GM13976 (cell line): ENCODE measurements at regions not wholly inside any gene's neighbourhood (a gene's known extent, or its start where the extent isn't known, plus 50 kb on each side); places are given as distances from the start of the nearest gene placed in this dataset.

ENCODE experiments used
- DNase-seq: peaks from one replicate; pipeline ENCODE4 v3.0.0; 2012; ENCODE audit warnings: low spot score
- in situ Hi-C: fragments of 300-500 bp; cut with MboI; formaldehyde crosslinking; loops from one replicate; pipeline ENCODE4 v1.12.0; 2022; ENCODE audit warnings: low sequenced_read_pairs, mixed read lengths, inconsistent platforms; ENCODE audit not compliant: unreplicated experiment
- TF ChIP-seq, protein P1 (sequence below): IDR thresholded peaks from 2 replicates; pipeline ENCODE4 v1.5.1; 2012; ENCODE audit warnings: borderline replicate concordance, mild to moderate bottlenecking; ENCODE audit not compliant: insufficient read depth; ENCODE audit errors: extremely low read depth, missing control alignments, control extremely low read depth

- in situ Hi-C loops: no loop called here
- no peak for DNase-seq
- TF ChIP-seq, protein P1, sequence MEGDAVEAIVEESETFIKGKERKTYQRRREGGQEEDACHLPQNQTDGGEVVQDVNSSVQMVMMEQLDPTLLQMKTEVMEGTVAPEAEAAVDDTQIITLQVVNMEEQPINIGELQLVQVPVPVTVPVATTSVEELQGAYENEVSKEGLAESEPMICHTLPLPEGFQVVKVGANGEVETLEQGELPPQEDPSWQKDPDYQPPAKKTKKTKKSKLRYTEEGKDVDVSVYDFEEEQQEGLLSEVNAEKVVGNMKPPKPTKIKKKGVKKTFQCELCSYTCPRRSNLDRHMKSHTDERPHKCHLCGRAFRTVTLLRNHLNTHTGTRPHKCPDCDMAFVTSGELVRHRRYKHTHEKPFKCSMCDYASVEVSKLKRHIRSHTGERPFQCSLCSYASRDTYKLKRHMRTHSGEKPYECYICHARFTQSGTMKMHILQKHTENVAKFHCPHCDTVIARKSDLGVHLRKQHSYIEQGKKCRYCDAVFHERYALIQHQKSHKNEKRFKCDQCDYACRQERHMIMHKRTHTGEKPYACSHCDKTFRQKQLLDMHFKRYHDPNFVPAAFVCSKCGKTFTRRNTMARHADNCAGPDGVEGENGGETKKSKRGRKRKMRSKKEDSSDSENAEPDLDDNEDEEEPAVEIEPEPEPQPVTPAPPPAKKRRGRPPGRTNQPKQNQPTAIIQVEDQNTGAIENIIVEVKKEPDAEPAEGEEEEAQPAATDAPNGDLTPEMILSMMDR: no peak
Observed at GRCh38 chr1:14362331-14362730, 236.2 kb upstream of the KAZN start.

DNA sequence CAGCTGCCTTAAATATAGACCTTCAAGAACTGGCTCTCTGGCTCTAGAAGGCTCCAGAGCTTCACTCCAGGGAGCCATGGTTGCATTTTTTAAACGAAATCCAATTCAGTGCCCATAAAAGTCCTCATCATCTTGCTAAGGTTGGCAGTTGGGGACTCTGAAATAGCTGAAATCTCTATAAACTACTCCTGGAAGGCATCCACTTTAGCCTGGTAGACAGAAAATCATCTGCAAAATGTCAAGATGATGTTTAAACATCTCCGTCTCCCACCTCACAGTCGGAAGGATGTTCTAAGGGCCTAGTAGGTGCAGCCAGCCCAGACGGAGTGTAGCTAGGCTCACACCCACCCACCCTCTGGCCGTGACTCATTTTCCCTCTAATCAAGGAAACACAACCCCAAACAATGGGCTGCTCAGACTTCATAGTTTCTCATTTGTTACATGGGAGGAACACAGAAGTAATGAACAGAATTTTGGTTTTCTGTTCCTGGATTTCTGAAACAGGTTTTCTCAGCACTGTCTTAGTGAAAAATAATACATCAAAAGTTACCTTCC, 235.4 kb upstream of the KAZN start:
- no peak for DNase-seq
- in situ Hi-C loops: no loop called here
- TF ChIP-seq, protein P1: no peak

- no peak for DNase-seq
- in situ Hi-C loops: no loop called here
- TF ChIP-seq, protein P1: no peak
Observed at GRCh38 chr1:14363707-14364413, 234.6 kb upstream of the KAZN start.

DNA sequence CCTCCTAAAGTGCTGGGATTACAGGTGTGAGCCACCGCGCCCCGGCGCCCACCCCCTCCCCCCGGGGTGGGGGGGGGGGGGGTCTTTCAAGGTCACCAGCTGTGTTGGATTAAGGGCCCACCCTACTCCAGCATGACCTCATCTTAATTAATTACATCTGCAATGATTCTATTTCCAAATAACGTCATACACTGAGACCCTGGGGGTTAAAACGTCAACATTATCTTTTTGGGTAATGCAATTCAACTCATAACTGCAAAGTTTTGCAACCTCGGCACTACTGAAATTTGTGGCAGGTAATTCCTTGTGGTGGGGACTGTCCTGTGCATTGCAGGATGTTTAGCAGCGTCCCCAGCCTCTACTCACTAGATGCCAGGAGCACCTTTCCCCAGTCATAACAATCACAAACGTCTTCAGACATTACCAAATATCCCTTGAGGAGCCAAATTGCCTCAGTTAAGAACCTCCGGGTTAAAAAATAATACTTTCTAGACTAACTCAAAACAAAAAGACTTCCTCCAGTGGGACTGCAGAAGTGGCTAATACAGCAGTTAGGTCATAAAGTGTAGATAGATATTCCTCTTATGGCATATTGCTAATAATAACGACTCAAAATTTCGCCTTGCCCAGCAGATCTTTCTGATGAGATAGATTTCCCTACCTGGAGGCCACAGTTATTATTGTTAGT, 233.0 kb upstream of the KAZN start:
- in situ Hi-C loops: no loop called here
- DNase-seq: no peak
- TF ChIP-seq, protein P1: no peak

DNA sequence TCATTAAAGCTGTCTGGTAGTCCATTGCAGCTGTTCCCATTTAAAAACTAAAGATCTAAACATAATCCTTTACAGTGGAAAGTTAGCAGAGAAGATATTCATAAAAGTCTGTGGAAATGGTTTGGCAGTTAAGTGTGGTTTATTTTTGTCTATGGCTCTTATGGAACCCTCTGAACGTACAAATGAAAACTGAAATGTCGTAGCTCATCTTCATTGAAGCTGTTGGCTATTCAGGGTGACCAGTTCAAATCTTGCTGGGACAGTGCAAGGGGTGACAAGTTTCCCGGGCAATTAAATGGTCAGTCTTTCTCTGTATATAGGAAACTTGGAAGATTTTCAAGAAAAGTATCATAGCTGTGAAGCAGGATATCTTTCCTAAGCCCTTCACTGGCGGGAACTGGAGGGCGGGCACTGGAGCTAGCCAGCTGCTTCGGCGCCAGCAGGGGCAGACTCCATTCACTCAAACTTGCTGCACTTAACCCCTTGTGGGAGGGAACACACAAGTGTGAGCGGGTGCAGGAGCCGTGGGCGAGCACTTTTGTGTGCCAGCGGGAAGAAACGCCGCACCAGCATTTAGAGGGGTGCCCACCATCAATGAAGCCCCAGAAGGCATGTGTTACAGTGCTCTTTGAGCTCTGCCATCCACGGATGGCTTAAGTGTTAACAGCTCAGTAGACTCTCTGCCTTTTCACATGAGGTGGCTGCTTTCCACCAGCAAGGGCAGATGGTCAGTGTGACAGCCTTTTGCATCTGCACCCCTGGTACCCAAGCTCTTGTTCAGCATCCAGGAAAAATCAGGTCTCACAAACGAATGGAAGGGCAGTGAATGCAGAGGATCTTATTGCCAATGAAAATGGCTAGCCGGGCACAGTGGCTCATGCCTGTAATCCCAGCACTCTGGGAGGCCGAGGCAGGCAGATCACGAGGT, 232.1 kb upstream of the KAZN start:
- DNase-seq: no peak
- in situ Hi-C loops: no loop called here
- TF ChIP-seq, protein P1: no peak

DNA sequence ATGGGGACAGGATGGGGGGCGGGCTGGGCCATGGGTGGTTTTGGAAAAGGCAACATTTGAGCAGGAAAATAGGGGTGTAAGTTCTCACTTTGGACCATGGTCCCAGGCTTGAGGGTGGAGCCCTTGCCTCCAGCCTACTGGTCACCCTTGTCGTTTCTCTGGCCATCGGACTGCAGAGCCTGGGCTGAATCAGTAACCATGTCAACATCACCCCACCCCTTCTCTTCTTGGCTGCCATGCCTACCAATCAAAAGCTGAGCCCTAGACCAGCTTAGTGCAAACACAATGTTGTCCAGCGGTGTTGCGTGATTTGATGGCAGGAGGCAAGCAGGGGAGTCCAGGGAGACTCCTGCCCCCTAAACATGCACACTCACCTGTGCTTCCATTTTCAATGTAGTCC, 231.0 kb upstream of the KAZN start:
- in situ Hi-C loops: no loop called here
- TF ChIP-seq, protein P1: no peak
- DNase-seq: no peak
